ENCODE measurements at regions not wholly inside any gene's neighbourhood (a gene's known extent, or its start where the extent isn't known, plus 50 kb on each side); places are given as distances from the start of the nearest gene placed in this dataset.
A peak's percentile ranks its signal among the peaks of the same experiment; 100 is the strongest.
"Not testable (repeated sequence)": the region's sequence is repeated elsewhere in the genome, so short reads cannot be mapped to it uniquely, and the experiment has no call there.

DNA sequence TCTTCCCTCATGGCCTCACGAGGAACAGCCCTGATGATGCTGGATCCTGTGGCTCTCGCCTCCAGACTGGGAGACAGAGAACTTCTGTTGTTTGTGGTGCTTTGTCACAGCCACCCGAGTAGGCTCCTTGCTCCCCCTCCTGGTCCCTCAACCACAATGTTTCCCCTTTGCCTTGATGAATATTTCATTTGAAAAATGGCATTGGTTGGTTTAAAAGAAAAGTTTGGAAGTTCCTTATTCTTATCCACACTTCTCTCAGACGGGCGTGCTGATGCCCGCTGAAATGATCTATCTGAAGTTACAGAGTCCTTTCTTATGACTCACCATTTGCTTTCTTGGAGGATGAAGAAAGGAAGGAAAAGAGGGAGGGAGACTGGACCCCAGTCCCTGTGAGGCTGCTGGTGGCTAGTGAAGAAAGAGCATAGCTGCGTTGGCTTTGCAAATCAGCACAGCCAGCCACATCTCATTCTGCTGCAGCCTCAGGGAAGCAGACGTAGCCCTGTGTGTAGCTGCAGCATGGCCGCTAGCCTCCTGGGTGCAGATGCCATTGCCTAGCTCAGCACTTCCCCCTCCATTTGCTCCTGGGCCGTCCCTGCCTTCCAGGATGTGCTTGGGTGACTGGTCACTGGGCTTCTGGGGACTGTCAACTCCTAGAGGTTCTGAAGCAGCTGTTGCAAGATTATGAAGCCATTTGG lies 185.9 kb downstream of the ERCC6L2 start:
- DNase-seq = peak; percentile 6

- DNase-seq = no peak
Measured at GRCh38 chr9:96058218-96058617, 182.7 kb downstream of the ERCC6L2 start.

DNA sequence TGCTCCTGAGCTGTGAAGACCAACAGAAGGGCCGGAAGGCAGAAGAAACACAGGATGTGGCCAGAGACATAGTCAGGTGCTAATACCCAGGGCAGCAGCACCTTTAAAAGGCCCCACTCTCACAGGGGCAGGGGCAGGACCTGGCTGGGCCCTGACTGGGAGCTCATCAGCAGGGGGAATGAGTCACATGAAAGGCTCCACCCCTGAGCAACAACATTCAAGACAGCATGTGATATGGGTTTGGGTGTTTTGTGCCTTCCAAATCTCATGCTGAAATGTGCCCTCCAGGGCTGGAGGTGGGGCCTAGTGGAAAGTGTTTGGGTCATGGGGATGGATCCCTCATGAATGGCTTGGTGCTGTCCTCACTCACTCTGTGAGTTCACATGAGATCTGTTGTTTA lies 181.7 kb downstream of the ERCC6L2 start:
- DNase-seq = no peak

DNA sequence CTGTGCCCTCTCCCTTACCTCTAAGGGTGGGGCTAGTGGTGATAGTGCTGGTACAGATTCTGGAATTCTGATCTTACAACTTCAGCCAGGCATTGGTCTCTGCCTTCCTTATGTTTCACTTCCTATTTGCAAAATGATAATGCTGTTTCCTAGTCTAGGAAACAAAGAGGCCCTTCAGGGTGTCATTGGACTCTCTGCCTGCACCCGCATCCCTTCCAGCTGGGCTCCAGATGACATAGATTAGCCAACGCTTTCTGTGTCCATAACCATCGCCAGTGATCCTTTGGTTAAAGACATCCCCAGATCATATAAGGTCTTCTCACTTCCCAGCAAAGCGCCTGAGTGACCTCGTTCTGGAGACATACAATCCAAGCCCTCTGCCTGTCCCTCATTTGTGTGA lies 180.7 kb downstream of the ERCC6L2 start:
- no peak for DNase-seq

DNA sequence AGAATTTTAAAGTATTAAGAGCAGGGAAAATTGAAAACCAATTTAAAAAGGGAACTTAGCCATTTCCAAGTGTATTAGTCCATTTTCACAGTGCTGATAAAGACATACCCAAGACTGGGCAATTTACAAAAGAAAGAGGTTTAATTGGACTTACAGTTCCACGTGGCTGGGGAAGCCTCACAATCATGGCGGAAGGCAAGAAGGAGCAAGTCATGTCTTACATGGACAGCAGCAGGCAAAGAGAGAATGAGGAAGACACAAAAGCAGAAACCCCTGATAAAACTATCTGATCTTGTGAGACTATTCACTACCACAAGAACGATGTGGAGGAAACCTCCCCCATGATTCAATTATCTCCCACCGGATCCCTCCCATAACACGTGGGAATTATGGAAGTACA lies 178.8 kb downstream of the ERCC6L2 start:
- DNase-seq = not testable (repeated sequence)

- no peak for DNase-seq
Measured at GRCh38 chr9:96052686-96053085, 177.2 kb downstream of the ERCC6L2 start.

DNA sequence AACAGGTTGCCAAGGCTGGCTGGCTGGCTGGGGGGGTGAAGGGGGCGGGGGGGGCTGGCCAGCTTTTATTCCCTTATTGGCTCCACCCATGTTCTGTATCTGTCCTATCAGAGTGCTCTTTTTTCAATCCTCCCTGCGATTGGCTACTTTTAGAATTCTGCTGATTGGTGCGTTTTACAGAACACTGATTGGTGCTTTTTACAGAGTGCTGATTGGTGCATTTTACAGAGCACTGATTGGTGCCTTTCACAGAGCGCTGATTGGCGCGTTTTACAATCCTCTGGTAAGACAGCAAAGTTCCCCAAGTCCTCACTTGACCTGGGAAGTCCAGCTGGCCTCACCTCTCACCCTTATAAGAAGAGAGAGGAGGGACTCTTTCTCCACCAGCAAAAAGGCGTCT lies 175.9 kb downstream of the ERCC6L2 start:
- no peak for DNase-seq

- no peak for DNase-seq
Measured at GRCh38 chr9:96050861-96051155, 175.3 kb downstream of the ERCC6L2 start.

- no peak for DNase-seq
Measured at GRCh38 chr9:96050048-96050860, 174.8 kb downstream of the ERCC6L2 start.

DNA sequence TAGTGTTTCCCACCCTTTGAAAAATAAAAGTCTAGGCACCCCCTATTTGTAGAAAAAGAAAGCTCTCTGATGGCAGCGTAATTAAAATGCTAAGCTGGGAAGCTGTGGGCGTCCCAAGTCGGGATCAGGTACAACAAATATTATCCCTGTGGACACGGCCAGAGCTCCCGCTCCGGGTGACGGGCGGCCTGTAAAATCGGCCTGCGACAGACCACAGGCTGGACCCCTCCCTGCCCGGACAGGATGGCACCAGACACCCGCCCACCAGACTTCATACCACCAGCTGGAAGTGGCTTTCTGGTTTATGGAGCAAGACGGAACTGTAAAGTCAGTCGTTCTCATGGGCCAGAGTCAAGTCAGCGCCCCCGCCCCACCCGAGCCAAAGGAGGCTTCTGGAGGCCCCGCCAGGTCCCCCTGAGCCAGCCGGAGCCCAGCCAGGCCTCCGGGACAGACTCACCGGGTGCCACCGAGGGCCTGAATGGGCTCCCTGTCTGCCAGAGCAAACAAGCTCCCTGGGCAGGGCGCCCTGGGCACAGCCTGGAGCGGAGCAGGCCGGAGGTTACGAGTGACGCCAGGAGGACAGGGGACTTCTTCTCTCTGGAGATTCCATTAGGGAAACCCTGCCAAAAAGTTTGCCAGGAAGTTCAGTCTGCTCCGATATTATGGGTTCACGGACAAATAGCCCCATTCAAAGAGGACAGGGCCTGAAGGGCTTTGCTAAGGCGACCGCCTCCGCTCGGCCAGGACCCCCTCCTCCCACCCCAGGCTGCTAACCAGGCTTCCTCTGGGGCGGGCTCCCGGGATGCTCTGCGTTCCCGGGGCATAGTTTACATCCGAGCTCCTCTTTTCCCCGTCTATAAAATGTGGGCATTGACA lies 173.7 kb downstream of the ERCC6L2 start:
- no peak for DNase-seq

- DNase-seq = no peak
Measured at GRCh38 chr9:96048104-96048955, 172.8 kb downstream of the ERCC6L2 start.

DNA sequence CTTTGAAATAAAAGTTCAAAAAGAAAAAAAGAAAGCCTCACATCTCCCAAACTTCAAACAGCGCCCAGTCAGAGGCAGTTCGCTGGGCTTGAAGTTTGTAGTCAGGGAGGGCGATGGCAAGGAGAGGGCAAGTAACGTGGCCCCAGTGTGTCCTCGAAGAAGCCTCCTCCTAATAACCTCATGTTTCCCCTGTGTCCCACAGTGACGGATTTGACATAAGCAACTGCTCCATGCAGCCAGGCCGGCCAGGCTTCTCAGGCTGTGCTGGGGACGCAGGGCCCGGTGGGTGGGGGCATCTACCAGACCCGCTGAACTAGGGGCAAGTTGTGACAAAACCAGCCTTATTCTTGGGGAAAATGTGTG lies 172.2 kb downstream of the ERCC6L2 start:
- DNase-seq = no peak

- no peak for DNase-seq
Measured at GRCh38 chr9:96047116-96047639, 171.7 kb downstream of the ERCC6L2 start.

DNA sequence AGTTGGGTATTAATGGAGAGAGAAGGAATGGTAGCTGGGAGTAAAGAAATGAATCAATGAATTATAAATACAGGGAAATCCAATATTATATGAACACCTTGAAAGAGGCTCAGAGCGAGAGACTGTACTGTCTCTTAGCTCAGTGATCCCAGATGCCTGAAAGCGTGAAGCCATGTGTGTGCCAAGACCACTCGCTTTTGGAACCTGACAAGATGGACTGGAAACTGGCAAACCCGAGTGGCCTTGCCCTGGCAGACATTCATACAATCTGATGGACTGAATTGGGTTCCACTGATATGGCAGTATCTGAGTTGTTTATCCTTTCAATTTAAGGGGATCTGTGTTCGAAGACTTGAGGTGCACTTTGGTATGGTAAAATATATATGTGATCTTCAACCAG lies 170.3 kb downstream of the ERCC6L2 start:
- no peak for DNase-seq

GRCh38 chr9:96044401-96044800 lies 168.9 kb downstream of the ERCC6L2 start:
- no peak for DNase-seq

GRCh38 chr9:96040591-96041461 lies 165.3 kb downstream of the ERCC6L2 start:
- no peak for DNase-seq

DNA sequence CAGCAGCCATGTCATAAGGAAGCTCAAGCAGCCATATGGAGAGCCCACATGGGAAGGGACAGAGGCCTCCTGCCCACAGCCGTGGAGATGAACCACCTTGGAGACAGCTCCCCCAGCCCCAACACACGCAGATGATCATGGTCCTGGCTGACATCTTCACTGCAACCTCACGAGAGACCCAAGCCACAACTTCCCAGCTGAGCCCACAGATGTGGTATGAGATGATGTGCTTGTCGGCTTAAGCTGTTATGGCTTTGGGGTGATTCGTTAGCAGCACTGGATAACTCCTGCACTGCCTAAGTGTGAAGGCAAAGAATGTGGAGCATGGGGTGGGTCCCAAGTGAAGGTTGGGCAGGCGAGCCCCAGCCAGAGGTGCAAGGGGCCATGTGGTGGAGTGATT lies 163.4 kb downstream of the ERCC6L2 start:
- no peak for DNase-seq

DNA sequence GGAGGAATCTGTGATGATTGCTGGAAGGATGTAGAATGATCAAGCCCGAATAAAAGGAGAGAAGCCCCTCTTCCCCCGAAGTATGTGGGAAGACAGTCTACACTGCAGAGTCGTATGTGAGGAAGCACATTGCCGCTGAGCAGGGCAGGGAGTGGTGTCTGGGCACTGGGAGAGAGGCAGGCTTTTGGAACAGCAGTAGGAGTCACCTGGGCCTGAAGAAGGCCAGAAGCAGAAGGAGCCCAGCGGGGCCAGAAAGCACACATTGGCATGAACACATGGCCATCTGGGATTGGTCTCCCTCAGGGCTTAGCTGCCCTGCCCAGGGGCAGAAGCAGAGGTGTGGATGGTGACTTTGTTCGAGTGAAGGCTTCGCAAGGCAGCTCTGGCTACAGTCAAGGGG lies 162.8 kb downstream of the ERCC6L2 start:
- DNase-seq = no peak

DNA sequence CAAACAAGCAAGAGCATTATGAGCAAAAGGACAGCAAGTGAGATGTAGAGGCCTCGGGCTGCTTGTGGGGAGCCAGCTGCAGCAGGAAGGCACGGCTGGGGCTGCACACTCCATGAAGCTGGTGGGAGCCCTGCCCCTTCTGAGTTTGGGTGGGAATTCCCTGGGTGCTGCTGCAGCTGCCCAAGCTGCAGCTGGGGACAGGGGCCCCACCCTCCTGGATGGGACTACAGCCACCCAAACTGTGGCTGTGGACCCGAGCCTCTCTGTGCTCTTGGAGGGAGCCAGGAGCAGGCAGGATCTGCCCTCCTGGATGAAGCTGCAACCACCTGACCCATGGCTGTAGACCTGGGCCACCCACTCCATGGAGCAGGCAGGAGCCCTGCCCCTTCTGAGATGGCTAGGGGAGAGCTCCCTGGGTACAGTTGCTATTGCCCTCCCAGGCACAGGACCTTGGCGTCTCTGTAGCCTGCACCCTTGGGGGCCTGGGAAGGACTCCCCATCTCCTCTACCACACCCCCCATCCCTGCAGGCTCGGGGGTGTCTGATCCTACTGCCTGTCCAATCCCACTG lies 159.1 kb downstream of the ERCC6L2 start:
- no peak for DNase-seq

DNA sequence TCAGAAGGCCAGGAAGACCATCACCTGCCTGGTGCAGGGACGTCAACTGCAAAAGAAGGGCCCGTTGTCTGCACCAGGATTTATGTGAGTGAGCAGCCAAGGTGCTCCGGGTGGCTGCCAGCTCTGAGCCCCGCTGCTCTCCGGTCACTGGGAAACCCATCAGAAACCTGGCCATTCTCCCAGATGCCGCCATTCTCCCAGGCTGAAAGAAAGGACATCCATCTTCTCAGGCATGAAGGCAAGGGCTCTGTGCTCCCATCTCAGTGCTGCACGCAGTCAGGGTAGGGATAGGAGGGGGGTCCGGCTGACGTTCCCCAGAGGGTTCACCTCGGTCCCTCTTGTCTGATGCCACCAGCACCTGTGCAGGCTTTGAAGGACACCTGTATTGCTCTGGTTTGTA lies 158.4 kb downstream of the ERCC6L2 start:
- no peak for DNase-seq

DNA sequence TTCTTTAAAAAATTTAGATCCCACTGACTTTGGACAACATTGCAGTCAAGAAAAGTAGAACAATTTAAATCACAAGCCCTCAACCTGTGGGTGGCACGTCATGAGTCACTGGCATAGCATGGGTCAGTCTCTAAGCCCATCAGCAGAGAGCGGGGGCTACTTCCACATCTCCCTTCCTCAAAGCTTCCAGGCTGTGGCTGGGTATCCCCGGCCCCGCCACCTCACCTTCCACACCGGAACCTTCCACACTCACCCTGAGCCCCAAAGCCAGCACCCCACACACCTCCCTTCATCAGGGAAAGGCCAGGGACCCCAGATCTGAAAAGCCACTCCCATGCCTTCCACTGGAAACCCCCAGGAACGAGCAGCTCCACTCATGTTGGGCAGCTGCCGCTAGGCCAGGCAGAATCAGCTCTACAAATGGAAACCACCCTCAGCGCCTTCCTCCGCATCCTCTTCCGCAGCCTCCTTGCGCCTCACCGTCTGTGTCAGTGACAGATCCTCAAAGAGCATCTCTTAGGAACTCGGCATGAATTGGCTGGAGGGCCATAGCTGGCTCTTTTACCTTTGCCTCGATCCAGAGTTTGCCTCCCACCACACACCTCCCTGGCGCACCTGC lies 156.5 kb downstream of the ERCC6L2 start:
- no peak for DNase-seq

All from T1000 (cell line).